GOT3 (cell line): ENCODE measurements at regions not wholly inside any gene's neighbourhood (a gene's known extent, or its start where the extent isn't known, plus 50 kb on each side); places are given as distances from the start of the nearest gene placed in this dataset.

ENCODE experiments used
- DNase-seq: peaks from one replicate; lab custom pipeline; 2025; ENCODE audit warnings: mixed read lengths; lab: John Stamatoyannopoulos, UW

GRCh38 chrX:150164971-150165600, 198.0 kb upstream of the MAMLD1 start:
- DNase-seq: no peak

GRCh38 chrX:150165776-150166610, 197.1 kb upstream of the MAMLD1 start:
- DNase-seq: no peak

- DNase-seq: no peak
Observed at GRCh38 chrX:150167482-150168324, 195.4 kb upstream of the MAMLD1 start.

- no peak for DNase-seq
Observed at GRCh38 chrX:150182161-150182560, 181.0 kb upstream of the MAMLD1 start.

- no peak for DNase-seq
Observed at GRCh38 chrX:150184491-150184890, 178.6 kb upstream of the MAMLD1 start.

GRCh38 chrX:150185766-150186165, 177.4 kb upstream of the MAMLD1 start:
- no peak for DNase-seq

- no peak for DNase-seq
Observed at GRCh38 chrX:150192816-150193215, 170.3 kb upstream of the MAMLD1 start.

- DNase-seq: no peak
Observed at GRCh38 chrX:150196285-150196684, 166.8 kb upstream of the MAMLD1 start.

GRCh38 chrX:150197388-150197787, 165.7 kb upstream of the MAMLD1 start:
- DNase-seq: no peak

- no peak for DNase-seq
Observed at GRCh38 chrX:150198776-150199175, 164.3 kb upstream of the MAMLD1 start.

GRCh38 chrX:150199181-150199580, 163.9 kb upstream of the MAMLD1 start:
- no peak for DNase-seq

- DNase-seq: no peak
Observed at GRCh38 chrX:150199803-150200202, 163.3 kb upstream of the MAMLD1 start.

GRCh38 chrX:150200361-150200760, 162.8 kb upstream of the MAMLD1 start:
- DNase-seq: no peak

- DNase-seq: peak; percentile 31
Observed at GRCh38 chrX:150200820-150201287, 162.3 kb upstream of the MAMLD1 start.

GRCh38 chrX:150201391-150201790, 161.7 kb upstream of the MAMLD1 start:
- no peak for DNase-seq

GRCh38 chrX:150201841-150202240, 161.3 kb upstream of the MAMLD1 start:
- DNase-seq: no peak

- DNase-seq: no peak
Observed at GRCh38 chrX:150202641-150203247, 160.4 kb upstream of the MAMLD1 start.

- DNase-seq: no peak
Observed at GRCh38 chrX:150203248-150203645, 159.9 kb upstream of the MAMLD1 start.

- DNase-seq: no peak
Observed at GRCh38 chrX:150205011-150205410, 158.1 kb upstream of the MAMLD1 start.

- no peak for DNase-seq
Observed at GRCh38 chrX:150207733-150208132, 155.4 kb upstream of the MAMLD1 start.

- no peak for DNase-seq
Observed at GRCh38 chrX:150211988-150212387, 151.1 kb upstream of the MAMLD1 start.
